A673 (cell line): ENCODE measurements at regions not wholly inside any gene's neighbourhood (a gene's known extent, or its start where the extent isn't known, plus 50 kb on each side); places are given as distances from the start of the nearest gene placed in this dataset.

ENCODE experiments used
- EZH2 ChIP-seq: fragments of 200-600 bp; sonication (generic); IDR thresholded peaks from 2 replicates; pipeline ENCODE4 v1.6.1; 2017; ENCODE audit warnings: borderline replicate concordance, low read depth, mild to moderate bottlenecking, mixed read lengths, antibody characterized with exemption, low read length; ENCODE audit not compliant: poor library complexity, severe bottlenecking
- TF ChIP-seq, protein P1 (sequence below): fragments of 300-800, 200-600 bp; sonication (generic); conservative IDR thresholded peaks from 2 replicates; pipeline ENCODE4 v1.5.1; 2017; ENCODE audit warnings: low read depth, mild to moderate bottlenecking, antibody characterized with exemption, low read length, moderate library complexity, mixed read lengths

DNA sequence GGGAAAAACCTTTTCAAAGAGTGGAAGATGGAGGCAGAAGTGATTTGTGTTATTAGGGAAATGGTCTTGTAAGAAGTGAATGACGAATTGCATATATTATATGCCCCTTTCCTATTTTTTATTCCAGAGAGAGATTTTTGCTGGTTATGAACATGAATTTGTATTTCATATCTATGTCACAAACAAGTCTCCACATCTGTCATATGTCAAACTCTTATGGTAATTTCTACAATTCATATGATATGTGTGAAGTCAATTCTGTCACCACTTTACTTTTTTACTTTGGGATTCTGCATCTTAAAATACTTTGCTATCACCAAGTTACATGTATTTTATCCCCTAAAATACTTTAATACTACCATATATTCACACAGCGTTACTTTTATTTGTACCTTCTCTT lies 594.2 kb upstream of the ARPP21 start:
- TF ChIP-seq, protein P1, sequence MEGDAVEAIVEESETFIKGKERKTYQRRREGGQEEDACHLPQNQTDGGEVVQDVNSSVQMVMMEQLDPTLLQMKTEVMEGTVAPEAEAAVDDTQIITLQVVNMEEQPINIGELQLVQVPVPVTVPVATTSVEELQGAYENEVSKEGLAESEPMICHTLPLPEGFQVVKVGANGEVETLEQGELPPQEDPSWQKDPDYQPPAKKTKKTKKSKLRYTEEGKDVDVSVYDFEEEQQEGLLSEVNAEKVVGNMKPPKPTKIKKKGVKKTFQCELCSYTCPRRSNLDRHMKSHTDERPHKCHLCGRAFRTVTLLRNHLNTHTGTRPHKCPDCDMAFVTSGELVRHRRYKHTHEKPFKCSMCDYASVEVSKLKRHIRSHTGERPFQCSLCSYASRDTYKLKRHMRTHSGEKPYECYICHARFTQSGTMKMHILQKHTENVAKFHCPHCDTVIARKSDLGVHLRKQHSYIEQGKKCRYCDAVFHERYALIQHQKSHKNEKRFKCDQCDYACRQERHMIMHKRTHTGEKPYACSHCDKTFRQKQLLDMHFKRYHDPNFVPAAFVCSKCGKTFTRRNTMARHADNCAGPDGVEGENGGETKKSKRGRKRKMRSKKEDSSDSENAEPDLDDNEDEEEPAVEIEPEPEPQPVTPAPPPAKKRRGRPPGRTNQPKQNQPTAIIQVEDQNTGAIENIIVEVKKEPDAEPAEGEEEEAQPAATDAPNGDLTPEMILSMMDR = no peak
- no peak for TF ChIP-seq EZH2
